ENCODE measurements at regions not wholly inside any gene's neighbourhood (a gene's known extent, or its start where the extent isn't known, plus 50 kb on each side); places are given as distances from the start of the nearest gene placed in this dataset.
"Not testable (repeated sequence)": the region's sequence is repeated elsewhere in the genome, so short reads cannot be mapped to it uniquely, and the experiment has no call there.

DNA sequence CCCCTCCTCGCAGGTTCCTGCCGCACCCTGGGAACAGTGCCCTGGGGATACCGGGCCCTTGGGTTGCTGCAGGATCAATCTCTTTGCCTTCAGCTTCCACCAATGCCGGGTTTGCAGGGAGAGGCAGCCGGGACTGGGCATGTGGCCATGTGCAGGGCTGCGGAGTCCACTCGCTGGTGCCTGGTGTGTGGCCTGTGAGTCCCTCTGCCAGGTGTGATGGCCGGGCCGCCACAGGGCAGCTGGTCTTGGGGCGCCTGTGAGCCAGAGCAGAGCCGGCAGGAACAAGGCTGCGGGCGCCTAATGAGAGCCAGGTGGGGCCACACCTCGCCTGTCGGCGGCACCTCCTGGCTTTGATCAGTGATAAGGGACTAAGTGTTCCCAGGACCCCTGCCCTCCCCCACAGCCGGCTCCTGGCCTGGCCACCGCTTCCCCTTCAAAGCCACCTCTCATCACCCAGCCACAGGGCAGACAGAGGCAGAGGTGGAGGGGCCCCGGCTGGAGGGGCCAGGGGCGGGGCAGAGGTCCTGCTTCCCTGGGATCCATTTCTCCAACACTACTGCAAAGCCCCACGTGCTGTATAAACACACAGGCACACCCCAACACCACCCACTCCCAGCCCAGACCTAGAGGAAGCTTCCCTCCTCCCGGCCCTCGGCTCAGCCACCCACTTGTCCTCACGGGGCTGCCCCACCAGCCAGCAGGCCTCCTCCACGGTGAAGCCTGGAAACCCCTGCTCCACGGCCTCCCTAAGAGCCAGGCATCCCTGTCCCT lies 132.7 kb downstream of the CPZ start:
- no peak for TF ChIP-seq CTCF (IDR thresholded peaks at IDR 0.05; ENCODE audit: borderline replicate concordance, insufficient read depth, low read depth, low read length)

DNA sequence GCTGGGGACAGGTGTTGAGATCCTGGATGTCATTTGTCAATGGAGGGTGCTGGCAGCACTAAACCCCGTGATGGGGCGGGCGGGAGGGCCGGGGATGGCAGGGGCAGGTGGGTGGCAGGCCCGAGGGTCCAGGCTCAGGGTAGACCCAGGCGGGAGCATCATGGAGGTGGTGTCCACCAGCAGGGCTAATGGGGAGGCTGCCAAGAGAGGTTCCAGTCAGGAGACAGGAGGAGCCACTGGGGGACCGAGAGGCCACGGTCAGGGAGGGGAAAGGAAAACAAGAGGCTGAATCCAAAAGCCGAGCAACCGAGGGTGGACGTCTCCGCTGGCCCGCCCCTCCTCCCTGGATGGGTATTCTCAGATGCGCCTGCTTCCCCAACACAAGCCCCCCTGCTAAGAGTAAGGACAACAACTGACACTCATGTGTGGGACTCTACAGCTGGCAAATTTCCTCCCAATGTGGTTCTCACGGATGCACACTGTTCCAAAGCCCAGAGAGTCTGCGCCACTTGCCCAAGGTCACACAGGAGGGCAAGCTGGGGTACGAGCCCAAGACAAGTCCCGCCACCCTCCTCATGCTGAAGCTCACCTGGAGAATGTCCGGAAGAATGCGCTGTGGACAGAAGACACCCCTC lies 132.0 kb downstream of the CPZ start:
- no peak overlapping the region for H3K4me3 ChIP-seq (ENCODE audit: low read depth, low read length)
- no peak for TF ChIP-seq CTCF (IDR thresholded peaks at IDR 0.05; ENCODE audit: borderline replicate concordance, insufficient read depth, low read depth, low read length)

More for the DNA sequence above, 132.7 kb downstream of the CPZ start:
- H3K4me3 ChIP-seq (ENCODE audit: low read depth, low read length): no peak overlapping the region

- H3K4me3 ChIP-seq (ENCODE audit: low read depth, low read length): no peak overlapping the region
- TF ChIP-seq CTCF (IDR thresholded peaks at IDR 0.05; ENCODE audit: borderline replicate concordance, insufficient read depth, low read depth, low read length): no peak
Measured at GRCh38 chr4:8723222-8723980, 130.8 kb downstream of the CPZ start.

- TF ChIP-seq CTCF (IDR thresholded peaks at IDR 0.05; ENCODE audit: borderline replicate concordance, insufficient read depth, low read depth, low read length): no peak
Measured at GRCh38 chr4:8722556-8722955, 130.0 kb downstream of the CPZ start.

GRCh38 chr4:8721621-8722020 lies 129.1 kb downstream of the CPZ start:
- no peak for TF ChIP-seq CTCF (IDR thresholded peaks at IDR 0.05; ENCODE audit: borderline replicate concordance, insufficient read depth, low read depth, low read length)
- no peak overlapping the region for H3K4me3 ChIP-seq (ENCODE audit: low read depth, low read length)

More at GRCh38 chr4:8722556-8722955, 130.0 kb downstream of the CPZ start:
- H3K4me3 ChIP-seq (ENCODE audit: low read depth, low read length): no peak overlapping the region

DNA sequence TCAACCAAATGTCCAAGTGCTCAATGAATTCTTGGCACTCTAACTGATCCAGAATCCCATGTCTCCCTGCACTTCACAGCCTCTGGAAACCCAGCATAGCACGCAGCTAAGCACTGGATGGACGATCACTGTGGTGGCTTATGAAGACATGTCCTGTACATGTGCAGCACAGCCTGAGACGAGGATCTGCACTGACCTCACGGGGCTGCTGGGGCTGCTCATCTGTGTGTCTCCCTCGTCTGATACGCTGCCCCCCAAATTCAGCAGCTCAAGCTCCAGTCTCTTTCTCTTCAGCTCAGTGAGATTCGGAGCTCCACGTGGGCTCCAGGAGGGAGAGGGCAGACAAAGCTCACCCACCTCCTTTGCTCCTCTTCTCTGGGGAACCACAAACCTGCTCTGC lies 126.9 kb downstream of the CPZ start:
- H3K4me3 ChIP-seq (ENCODE audit: low read depth, low read length): no peak overlapping the region

GRCh38 chr4:8717470-8717869 lies 124.9 kb downstream of the CPZ start:
- H3K4me3 ChIP-seq (ENCODE audit: low read depth, low read length): not testable (repeated sequence)

More for the DNA sequence above, 126.9 kb downstream of the CPZ start:
- TF ChIP-seq CTCF (IDR thresholded peaks at IDR 0.05; ENCODE audit: borderline replicate concordance, insufficient read depth, low read depth, low read length): no peak

Measured in GM12875 (cell line).